ENCODE measurements at regions not wholly inside any gene's neighbourhood (a gene's known extent, or its start where the extent isn't known, plus 50 kb on each side); places are given as distances from the start of the nearest gene placed in this dataset.

- no peak for TF ChIP-seq KDM1A (IDR thresholded peaks at IDR 0.05; ENCODE audit: borderline replicate concordance, low read length)
Observed at GRCh38 chr7:67661-68395, 124.5 kb upstream of the FAM20C start (continued).

All from H1 (cell line).